ENCODE measurements at regions not wholly inside any gene's neighbourhood (a gene's known extent, or its start where the extent isn't known, plus 50 kb on each side); places are given as distances from the start of the nearest gene placed in this dataset.

DNA sequence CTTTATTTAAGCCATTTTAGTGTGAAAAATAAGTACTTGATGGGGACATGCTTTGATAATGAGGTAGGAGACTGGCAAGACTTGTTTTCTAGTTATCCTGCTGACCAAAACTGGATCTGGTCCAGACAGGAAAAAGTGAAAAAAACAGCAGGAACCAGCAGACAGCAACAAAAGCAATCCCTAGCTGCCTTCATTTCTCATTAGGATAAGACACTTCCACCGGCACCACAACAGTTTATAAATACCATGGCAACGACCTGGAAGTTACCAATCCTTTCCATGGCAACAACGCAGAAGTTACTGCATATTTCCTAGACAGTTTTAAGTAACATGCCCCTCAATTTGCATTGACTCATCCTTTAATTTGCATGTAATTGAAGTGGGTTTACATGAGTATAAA is 993.8 kb upstream of the NCAM2 start:
- no peak overlapping the region for H3K4me3 Mint-ChIP-seq
- H3K4me3 ChIP-seq (ENCODE audit: low read length) = no peak overlapping the region
- no peaks in the 10 kb centered on the region for H3K27me3 ChIP-seq (ENCODE audit: insufficient read depth, low read length, poor library complexity, severe bottlenecking)
- ChIA-PET CTCF (no interaction called here), POLR2A (no interaction called here)
- no peak overlapping the region for H3K27ac Mint-ChIP-seq
- H3K36me3 Mint-ChIP-seq = no peaks in the 10 kb centered on the region
- H3K9me3 ChIP-seq (ENCODE audit: low read length) = no peaks in the 10 kb centered on the region
- H3K27ac ChIP-seq (ENCODE audit: low read depth, low read length) = no peak overlapping the region
- no peaks in the 10 kb centered on the region for H3K4me1 Mint-ChIP-seq
- H3K27me3 Mint-ChIP-seq = no peaks in the 10 kb centered on the region
- no peaks in the 10 kb centered on the region for H3K4me1 ChIP-seq (ENCODE audit: insufficient read depth, low read length)
- H3K36me3 ChIP-seq (ENCODE audit: insufficient read depth, low read length) = no peaks in the 10 kb centered on the region
- no peak for DNase-seq
- peaks cover 0 to 26% (median 4%) of the 10 kb centered on the region in 5 donors for H3K9me3 Mint-ChIP-seq

- Histone ChIP-seq H3K4me1 (ENCODE audit: insufficient read depth, low read length) (no peaks in the 10 kb centered on the region), H3K27ac (ENCODE audit: low read depth, low read length) (no peak overlapping the region), H3K27me3 (ENCODE audit: insufficient read depth, low read length, poor library complexity, severe bottlenecking) (no peaks in the 10 kb centered on the region), H3K9me3 (ENCODE audit: low read length) (no peaks in the 10 kb centered on the region), H3K36me3 (ENCODE audit: insufficient read depth, low read length) (no peaks in the 10 kb centered on the region), H3K4me3 (ENCODE audit: low read length) (no peak overlapping the region)
- no peaks in the 10 kb centered on the region for H3K4me1 Mint-ChIP-seq
- H3K9me3 Mint-ChIP-seq = peaks cover 0 to 20% (median 7%) of the 10 kb centered on the region in 5 donors
- H3K27ac Mint-ChIP-seq = no peak overlapping the region
- ChIA-PET POLR2A (no interaction called here), CTCF (no interaction called here)
- no peak for DNase-seq
- H3K36me3 Mint-ChIP-seq = no peaks in the 10 kb centered on the region
- no peaks in the 10 kb centered on the region for H3K27me3 Mint-ChIP-seq
- no peak overlapping the region for H3K4me3 Mint-ChIP-seq
Measured at GRCh38 chr21:20010691-20011200, 987.5 kb upstream of the NCAM2 start.

DNA sequence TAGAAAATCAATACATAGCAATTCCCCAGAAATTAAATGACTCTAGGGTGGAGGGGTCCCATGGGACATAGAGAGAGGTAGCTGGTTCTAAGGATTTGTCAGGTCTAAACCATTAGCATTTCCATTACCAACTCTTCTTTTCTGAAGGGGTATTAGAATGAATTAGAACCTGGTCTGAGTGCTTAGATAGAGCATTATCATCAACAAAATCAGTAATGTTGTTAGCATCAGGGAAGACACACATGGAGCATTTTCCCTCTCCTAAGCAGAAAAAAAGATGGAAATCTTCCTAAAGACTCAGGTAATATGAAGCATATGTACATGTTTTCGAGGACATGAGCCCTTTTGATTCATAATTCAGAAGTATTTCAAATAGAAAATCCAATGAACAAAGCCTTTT is 984.4 kb upstream of the NCAM2 start:
- H3K4me1 Mint-ChIP-seq = no peaks in the 10 kb centered on the region

DNA sequence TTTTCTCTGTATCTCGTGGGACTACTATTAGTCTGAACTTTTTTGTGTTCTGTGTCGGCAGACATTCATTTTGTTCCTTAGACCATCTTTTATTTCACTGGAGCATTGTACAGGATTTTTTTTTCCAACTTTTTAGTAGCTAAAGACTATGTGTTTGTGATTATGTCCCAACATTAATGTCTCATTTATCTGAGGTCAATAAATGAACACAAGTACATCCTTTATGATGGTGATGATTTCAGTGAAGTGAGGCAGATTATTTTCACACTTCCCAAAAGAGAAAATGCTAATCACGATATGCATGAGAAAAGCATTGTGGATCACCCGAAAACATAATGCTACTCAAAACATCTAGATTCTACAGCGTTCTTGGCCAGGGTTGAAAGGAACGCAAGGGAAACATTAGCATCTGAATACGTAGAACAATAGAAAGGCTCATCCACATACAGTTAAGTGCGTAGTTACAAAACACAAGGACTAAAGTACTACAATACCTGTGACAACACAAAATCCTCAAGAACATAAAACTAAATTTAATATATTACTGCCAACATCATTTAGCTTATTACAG is 981.7 kb upstream of the NCAM2 start:
- H3K4me1 Mint-ChIP-seq = no peaks in the 10 kb centered on the region
- H3K27me3 Mint-ChIP-seq = no peaks in the 10 kb centered on the region
- no peaks in the 10 kb centered on the region for H3K9me3 ChIP-seq (ENCODE audit: low read length)
- no peak for DNase-seq
- H3K36me3 Mint-ChIP-seq = no peaks in the 10 kb centered on the region
- no peak overlapping the region for H3K27ac ChIP-seq (ENCODE audit: low read depth, low read length)
- H3K4me3 ChIP-seq (ENCODE audit: low read length) = no peak overlapping the region
- H3K4me3 Mint-ChIP-seq = no peak overlapping the region
- H3K36me3 ChIP-seq (ENCODE audit: insufficient read depth, low read length) = no peaks in the 10 kb centered on the region
- peaks cover 2 to 20% (median 8%) of the 10 kb centered on the region in 5 donors for H3K9me3 Mint-ChIP-seq
- H3K27ac Mint-ChIP-seq = no peak overlapping the region
- H3K4me1 ChIP-seq (ENCODE audit: insufficient read depth, low read length) = no peaks in the 10 kb centered on the region
- no peaks in the 10 kb centered on the region for H3K27me3 ChIP-seq (ENCODE audit: insufficient read depth, low read length, poor library complexity, severe bottlenecking)
- ChIA-PET POLR2A (no interaction called here), CTCF (no interaction called here)

More for the DNA sequence above, 984.4 kb upstream of the NCAM2 start:
- H3K9me3 Mint-ChIP-seq = peaks cover 2 to 25% (median 8%) of the 10 kb centered on the region in 5 donors
- H3K36me3 Mint-ChIP-seq = no peaks in the 10 kb centered on the region
- Histone ChIP-seq H3K27me3 (ENCODE audit: insufficient read depth, low read length, poor library complexity, severe bottlenecking) (no peaks in the 10 kb centered on the region), H3K36me3 (ENCODE audit: insufficient read depth, low read length) (no peaks in the 10 kb centered on the region), H3K4me1 (ENCODE audit: insufficient read depth, low read length) (no peaks in the 10 kb centered on the region), H3K4me3 (ENCODE audit: low read length) (no peak overlapping the region), H3K27ac (ENCODE audit: low read depth, low read length) (no peak overlapping the region), H3K9me3 (ENCODE audit: low read length) (no peaks in the 10 kb centered on the region)
- H3K4me3 Mint-ChIP-seq = no peak overlapping the region
- ChIA-PET POLR2A (no interaction called here), CTCF (no interaction called here)
- no peak overlapping the region for H3K27ac Mint-ChIP-seq
- no peak for DNase-seq
- H3K27me3 Mint-ChIP-seq = no peaks in the 10 kb centered on the region

- Histone ChIP-seq H3K27me3 (ENCODE audit: insufficient read depth, low read length, poor library complexity, severe bottlenecking) (no peaks in the 10 kb centered on the region), H3K9me3 (ENCODE audit: low read length) (no peaks in the 10 kb centered on the region), H3K27ac (ENCODE audit: low read depth, low read length) (no peak overlapping the region), H3K36me3 (ENCODE audit: insufficient read depth, low read length) (no peaks in the 10 kb centered on the region), H3K4me1 (ENCODE audit: insufficient read depth, low read length) (no peaks in the 10 kb centered on the region), H3K4me3 (ENCODE audit: low read length) (no peak overlapping the region)
- Mint-ChIP-seq H3K27me3 (no peaks in the 10 kb centered on the region), H3K9me3 (peaks cover 3 to 26% (median 8%) of the 10 kb centered on the region in 5 donors), H3K4me3 (no peak overlapping the region), H3K36me3 (no peaks in the 10 kb centered on the region), H3K4me1 (no peaks in the 10 kb centered on the region), H3K27ac (no peak overlapping the region)
- no peak for DNase-seq
- ChIA-PET CTCF (no interaction called here), POLR2A (no interaction called here)
Measured at GRCh38 chr21:20020026-20020425, 978.2 kb upstream of the NCAM2 start.

DNA sequence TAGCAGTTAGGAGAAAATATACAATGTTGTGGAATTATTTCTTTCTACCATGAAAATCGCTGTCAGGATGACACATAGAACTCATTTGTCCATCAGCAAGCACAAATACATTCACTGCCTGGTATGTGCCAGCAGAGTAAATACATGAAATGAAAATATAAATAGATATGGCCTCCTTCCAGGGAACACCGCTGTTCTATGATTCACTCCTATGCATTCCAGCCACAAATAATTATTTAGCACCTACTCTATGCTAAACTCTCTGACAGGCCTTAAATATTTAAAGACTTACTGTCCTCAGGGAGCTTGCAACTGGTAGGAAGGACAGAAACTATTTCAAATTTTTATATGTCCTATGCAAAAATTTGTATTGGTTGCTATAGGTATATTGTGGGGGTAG is 975.0 kb upstream of the NCAM2 start:
- DNase-seq = no peak
- Histone ChIP-seq H3K4me1 (ENCODE audit: insufficient read depth, low read length) (no peaks in the 10 kb centered on the region), H3K9me3 (ENCODE audit: low read length) (no peaks in the 10 kb centered on the region), H3K27me3 (ENCODE audit: insufficient read depth, low read length, poor library complexity, severe bottlenecking) (no peaks in the 10 kb centered on the region), H3K4me3 (ENCODE audit: low read length) (no peak overlapping the region), H3K27ac (ENCODE audit: low read depth, low read length) (no peak overlapping the region), H3K36me3 (ENCODE audit: insufficient read depth, low read length) (no peaks in the 10 kb centered on the region)
- Mint-ChIP-seq H3K36me3 (no peaks in the 10 kb centered on the region), H3K4me1 (no peaks in the 10 kb centered on the region), H3K9me3 (peaks cover 3 to 33% (median 6%) of the 10 kb centered on the region in 5 donors), H3K4me3 (no peak overlapping the region), H3K27me3 (no peaks in the 10 kb centered on the region), H3K27ac (no peak overlapping the region)
- POLR2A ChIA-PET = no interaction called here
- CTCF ChIA-PET = no interaction called here

GRCh38 chr21:20024741-20025140 is 973.5 kb upstream of the NCAM2 start:
- Mint-ChIP-seq H3K36me3 (no peaks in the 10 kb centered on the region), H3K27me3 (no peaks in the 10 kb centered on the region), H3K4me3 (no peak overlapping the region), H3K27ac (no peak overlapping the region), H3K9me3 (peaks cover 1 to 37% (median 8%) of the 10 kb centered on the region in 5 donors), H3K4me1 (no peaks in the 10 kb centered on the region)
- no peak overlapping the region for H3K4me3 ChIP-seq (ENCODE audit: low read length)
- H3K27ac ChIP-seq (ENCODE audit: low read depth, low read length) = no peak overlapping the region
- ChIA-PET POLR2A (no interaction called here), CTCF (no interaction called here)
- H3K36me3 ChIP-seq (ENCODE audit: insufficient read depth, low read length) = no peaks in the 10 kb centered on the region
- no peaks in the 10 kb centered on the region for H3K9me3 ChIP-seq (ENCODE audit: low read length)
- DNase-seq = no peak
- no peaks in the 10 kb centered on the region for H3K27me3 ChIP-seq (ENCODE audit: insufficient read depth, low read length, poor library complexity, severe bottlenecking)
- H3K4me1 ChIP-seq (ENCODE audit: insufficient read depth, low read length) = no peaks in the 10 kb centered on the region

GRCh38 chr21:20026543-20026942 is 971.7 kb upstream of the NCAM2 start:
- no peaks in the 10 kb centered on the region for H3K36me3 Mint-ChIP-seq
- H3K27ac ChIP-seq (ENCODE audit: low read depth, low read length) = no peak overlapping the region
- no peaks in the 10 kb centered on the region for H3K27me3 Mint-ChIP-seq
- H3K9me3 ChIP-seq (ENCODE audit: low read length) = no peaks in the 10 kb centered on the region
- no peaks in the 10 kb centered on the region for H3K36me3 ChIP-seq (ENCODE audit: insufficient read depth, low read length)
- CTCF ChIA-PET = no interaction called here
- H3K9me3 Mint-ChIP-seq = peaks cover 1 to 37% (median 5%) of the 10 kb centered on the region in 5 donors
- DNase-seq = no peak
- H3K4me3 Mint-ChIP-seq = no peak overlapping the region
- no peaks in the 10 kb centered on the region for H3K4me1 Mint-ChIP-seq
- no peak overlapping the region for H3K4me3 ChIP-seq (ENCODE audit: low read length)
- POLR2A ChIA-PET = no interaction called here
- no peaks in the 10 kb centered on the region for H3K27me3 ChIP-seq (ENCODE audit: insufficient read depth, low read length, poor library complexity, severe bottlenecking)
- H3K27ac Mint-ChIP-seq = no peak overlapping the region
- no peaks in the 10 kb centered on the region for H3K4me1 ChIP-seq (ENCODE audit: insufficient read depth, low read length)

- H3K27ac Mint-ChIP-seq = no peak overlapping the region
- H3K36me3 Mint-ChIP-seq = no peaks in the 10 kb centered on the region
- Histone ChIP-seq H3K9me3 (ENCODE audit: low read length) (no peaks in the 10 kb centered on the region), H3K27me3 (ENCODE audit: insufficient read depth, low read length, poor library complexity, severe bottlenecking) (no peaks in the 10 kb centered on the region), H3K36me3 (ENCODE audit: insufficient read depth, low read length) (no peaks in the 10 kb centered on the region), H3K4me3 (ENCODE audit: low read length) (no peak overlapping the region), H3K4me1 (ENCODE audit: insufficient read depth, low read length) (no peaks in the 10 kb centered on the region), H3K27ac (ENCODE audit: low read depth, low read length) (no peak overlapping the region)
- H3K4me1 Mint-ChIP-seq = no peaks in the 10 kb centered on the region
- no peak for DNase-seq
- CTCF ChIA-PET = no interaction called here
- peaks cover 0 to 26% (median 6%) of the 10 kb centered on the region in 5 donors for H3K9me3 Mint-ChIP-seq
- H3K4me3 Mint-ChIP-seq = no peak overlapping the region
- POLR2A ChIA-PET = no interaction called here
- H3K27me3 Mint-ChIP-seq = no peaks in the 10 kb centered on the region
Measured at GRCh38 chr21:20030390-20030789, 967.8 kb upstream of the NCAM2 start.
